ENCODE measurements at regions not wholly inside any gene's neighbourhood (a gene's known extent, or its start where the extent isn't known, plus 50 kb on each side); places are given as distances from the start of the nearest gene placed in this dataset.
"Not testable (repeated sequence)": the region's sequence is repeated elsewhere in the genome, so short reads cannot be mapped to it uniquely, and the experiment has no call there.

DNA sequence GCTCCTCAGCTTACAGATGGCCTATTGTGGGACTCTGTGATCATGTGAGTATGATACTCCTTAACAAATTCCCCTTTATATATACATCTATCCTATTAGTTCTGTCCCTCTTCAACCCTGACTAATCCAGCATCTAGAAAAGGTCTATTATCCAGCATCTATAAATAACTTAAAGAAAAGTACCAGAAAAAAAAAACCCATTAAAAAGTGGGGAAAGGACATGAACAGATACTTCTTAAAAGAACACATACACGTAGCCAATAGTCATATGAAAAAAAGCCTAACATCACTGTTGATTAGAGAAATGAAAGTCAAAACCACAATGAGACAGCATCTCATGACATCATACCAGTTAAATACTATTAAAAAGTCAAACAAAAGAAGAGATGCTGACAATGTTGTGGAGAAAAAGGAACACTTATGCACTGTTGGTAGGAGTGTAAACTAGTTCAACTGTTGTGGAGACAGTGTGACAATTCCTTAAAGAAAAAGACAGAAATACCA lies 549.5 kb upstream of the GRM3 start:
- H3K9ac ChIP-seq (ENCODE audit: low read length): no peak overlapping the region

DNA sequence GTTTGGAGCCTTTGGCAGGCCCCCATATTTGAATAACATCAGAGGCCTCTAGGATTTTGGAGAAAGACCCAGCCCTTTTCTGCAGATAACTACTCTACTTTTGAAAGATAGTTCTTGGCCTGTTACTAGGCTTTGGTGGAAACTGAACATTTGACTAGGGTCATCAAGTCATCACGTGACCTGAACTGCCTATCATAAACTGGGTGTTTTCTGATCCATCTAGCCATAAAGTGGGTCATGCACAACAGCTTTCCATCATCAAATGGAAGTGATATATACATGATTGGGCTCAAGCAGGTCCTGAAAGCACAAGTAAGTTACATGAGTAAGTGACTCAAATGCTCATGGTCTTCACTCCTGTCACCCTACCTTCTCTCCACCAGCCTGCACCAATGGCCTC lies 552.3 kb upstream of the GRM3 start:
- Histone ChIP-seq H3K9me2 (ENCODE audit: low read depth, low read length) (0 out of 2 replicates have a peak, but pooled peaks cover 4% of the 10 kb centered on the region), H3K4me2 (ENCODE audit: low read length) (no peak overlapping the region), H3K9me3 (ENCODE audit: low read length) (no peaks in the 10 kb centered on the region), H3F3A (ENCODE audit: insufficient read depth, low read length) (no peaks in the 10 kb centered on the region), H3K27me3 (ENCODE audit: insufficient read depth, low read length) (no peaks in the 10 kb centered on the region), H3K27ac (ENCODE audit: low read depth, low read length, poor library complexity, severe bottlenecking) (no peak overlapping the region), H3K79me2 (ENCODE audit: insufficient read depth, low read length) (no peaks in the 10 kb centered on the region), H3K9ac (ENCODE audit: low read length) (no peak overlapping the region), H3K36me3 (ENCODE audit: insufficient read depth, low read length) (no peaks in the 10 kb centered on the region), H2AFZ (ENCODE audit: low read length) (no peak overlapping the region), H4K20me1 (ENCODE audit: insufficient read depth, low read length) (no peaks in the 10 kb centered on the region), H3K4me3 (ENCODE audit: low read depth, low read length, poor library complexity, severe bottlenecking) (no peak overlapping the region), H3K4me1 (ENCODE audit: insufficient read depth, low read length, severe bottlenecking) (no peaks in the 10 kb centered on the region)
- TF ChIP-seq, protein P1, sequence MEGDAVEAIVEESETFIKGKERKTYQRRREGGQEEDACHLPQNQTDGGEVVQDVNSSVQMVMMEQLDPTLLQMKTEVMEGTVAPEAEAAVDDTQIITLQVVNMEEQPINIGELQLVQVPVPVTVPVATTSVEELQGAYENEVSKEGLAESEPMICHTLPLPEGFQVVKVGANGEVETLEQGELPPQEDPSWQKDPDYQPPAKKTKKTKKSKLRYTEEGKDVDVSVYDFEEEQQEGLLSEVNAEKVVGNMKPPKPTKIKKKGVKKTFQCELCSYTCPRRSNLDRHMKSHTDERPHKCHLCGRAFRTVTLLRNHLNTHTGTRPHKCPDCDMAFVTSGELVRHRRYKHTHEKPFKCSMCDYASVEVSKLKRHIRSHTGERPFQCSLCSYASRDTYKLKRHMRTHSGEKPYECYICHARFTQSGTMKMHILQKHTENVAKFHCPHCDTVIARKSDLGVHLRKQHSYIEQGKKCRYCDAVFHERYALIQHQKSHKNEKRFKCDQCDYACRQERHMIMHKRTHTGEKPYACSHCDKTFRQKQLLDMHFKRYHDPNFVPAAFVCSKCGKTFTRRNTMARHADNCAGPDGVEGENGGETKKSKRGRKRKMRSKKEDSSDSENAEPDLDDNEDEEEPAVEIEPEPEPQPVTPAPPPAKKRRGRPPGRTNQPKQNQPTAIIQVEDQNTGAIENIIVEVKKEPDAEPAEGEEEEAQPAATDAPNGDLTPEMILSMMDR (IDR thresholded peaks at IDR 0.05; ENCODE audit: low read length): no peak
- no peak for TF ChIP-seq EZH2 (IDR thresholded peaks at IDR 0.05; ENCODE audit: borderline replicate concordance, low read length)

More for the DNA sequence above, 549.5 kb upstream of the GRM3 start:
- no peaks in the 10 kb centered on the region for H3K9me3 ChIP-seq (ENCODE audit: low read length)
- no peak overlapping the region for H3K4me3 ChIP-seq (ENCODE audit: low read depth, low read length, poor library complexity, severe bottlenecking)
- no peak overlapping the region for H2AFZ ChIP-seq (ENCODE audit: low read length)
- no peaks in the 10 kb centered on the region for H3K4me1 ChIP-seq (ENCODE audit: insufficient read depth, low read length, severe bottlenecking)
- H3K79me2 ChIP-seq (ENCODE audit: insufficient read depth, low read length): no peaks in the 10 kb centered on the region
- no peaks in the 10 kb centered on the region for H3K27me3 ChIP-seq (ENCODE audit: insufficient read depth, low read length)
- TF ChIP-seq, protein P1 (IDR thresholded peaks at IDR 0.05; ENCODE audit: low read length): no peak
- no peak for TF ChIP-seq EZH2 (IDR thresholded peaks at IDR 0.05; ENCODE audit: borderline replicate concordance, low read length)
- H3K9me2 ChIP-seq (ENCODE audit: low read depth, low read length): 0 out of 2 replicates have a peak, but pooled peaks cover 4% of the 10 kb centered on the region
- H3K27ac ChIP-seq (ENCODE audit: low read depth, low read length, poor library complexity, severe bottlenecking): no peak overlapping the region
- no peaks in the 10 kb centered on the region for H3K36me3 ChIP-seq (ENCODE audit: insufficient read depth, low read length)
- no peaks in the 10 kb centered on the region for H4K20me1 ChIP-seq (ENCODE audit: insufficient read depth, low read length)
- H3F3A ChIP-seq (ENCODE audit: insufficient read depth, low read length): no peaks in the 10 kb centered on the region
- no peak overlapping the region for H3K4me2 ChIP-seq (ENCODE audit: low read length)

DNA sequence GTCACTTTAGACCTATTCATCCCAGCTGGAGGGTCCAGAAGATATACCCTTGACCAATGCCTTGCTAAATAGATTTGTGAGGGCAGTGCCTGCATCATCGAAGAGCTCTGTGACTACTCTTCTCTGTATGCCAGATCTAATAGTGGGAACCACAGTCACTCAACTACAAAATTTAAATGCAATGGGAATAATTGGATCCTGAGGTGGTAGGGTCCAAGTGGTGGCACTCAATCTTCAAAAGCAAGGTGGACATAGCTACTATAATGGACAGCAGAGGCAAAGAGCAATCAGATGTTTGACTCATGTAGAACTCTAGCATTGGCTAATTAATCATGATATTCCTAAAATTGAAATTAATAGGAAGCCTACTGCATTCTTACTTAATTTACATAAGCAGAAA lies 554.3 kb upstream of the GRM3 start:
- TF ChIP-seq, protein P1 (IDR thresholded peaks at IDR 0.05; ENCODE audit: low read length): no peak
- no peak for TF ChIP-seq EZH2 (IDR thresholded peaks at IDR 0.05; ENCODE audit: borderline replicate concordance, low read length)
- no peaks in the 10 kb centered on the region for H4K20me1 ChIP-seq (ENCODE audit: insufficient read depth, low read length)
- H3K9ac ChIP-seq (ENCODE audit: low read length): no peak overlapping the region
- H3K4me2 ChIP-seq (ENCODE audit: low read length): no peak overlapping the region
- H3K27me3 ChIP-seq (ENCODE audit: insufficient read depth, low read length): no peaks in the 10 kb centered on the region
- H3F3A ChIP-seq (ENCODE audit: insufficient read depth, low read length): no peaks in the 10 kb centered on the region
- H3K9me2 ChIP-seq (ENCODE audit: low read depth, low read length): no peaks in the 10 kb centered on the region
- no peaks in the 10 kb centered on the region for H3K4me1 ChIP-seq (ENCODE audit: insufficient read depth, low read length, severe bottlenecking)
- no peaks in the 10 kb centered on the region for H3K9me3 ChIP-seq (ENCODE audit: low read length)
- no peak overlapping the region for H3K4me3 ChIP-seq (ENCODE audit: low read depth, low read length, poor library complexity, severe bottlenecking)
- H3K79me2 ChIP-seq (ENCODE audit: insufficient read depth, low read length): no peaks in the 10 kb centered on the region
- no peaks in the 10 kb centered on the region for H3K36me3 ChIP-seq (ENCODE audit: insufficient read depth, low read length)
- H3K27ac ChIP-seq (ENCODE audit: low read depth, low read length, poor library complexity, severe bottlenecking): no peak overlapping the region
- H2AFZ ChIP-seq (ENCODE audit: low read length): no peak overlapping the region

DNA sequence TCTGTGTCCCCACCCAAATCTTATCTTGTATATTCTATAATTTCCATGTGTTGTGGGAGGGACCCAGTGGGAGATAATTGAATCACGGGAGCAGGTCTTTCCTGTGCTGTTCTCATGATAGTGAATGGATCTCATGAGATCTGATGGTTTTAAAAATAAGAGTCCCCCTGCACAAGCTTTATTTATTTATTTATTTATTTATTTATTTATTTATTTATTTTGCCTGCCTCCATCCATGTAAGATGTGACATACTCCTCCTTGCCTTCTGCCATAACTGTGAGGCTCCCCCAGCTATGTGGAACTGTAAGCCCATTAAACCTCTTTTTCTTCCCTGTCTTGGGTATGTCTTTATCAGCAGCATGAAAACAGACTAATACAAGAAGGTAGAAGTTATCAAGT lies 579.1 kb upstream of the GRM3 start:
- not testable (repeated sequence) for H3K9me3 ChIP-seq (ENCODE audit: low read length); H3K9ac ChIP-seq (ENCODE audit: low read length); H3F3A ChIP-seq (ENCODE audit: insufficient read depth, low read length); H3K4me3 ChIP-seq (ENCODE audit: low read depth, low read length, poor library complexity, severe bottlenecking); H3K27ac ChIP-seq (ENCODE audit: low read depth, low read length, poor library complexity, severe bottlenecking); H3K27me3 ChIP-seq (ENCODE audit: insufficient read depth, low read length); H3K79me2 ChIP-seq (ENCODE audit: insufficient read depth, low read length); H3K36me3 ChIP-seq (ENCODE audit: insufficient read depth, low read length); H3K4me2 ChIP-seq (ENCODE audit: low read length); H2AFZ ChIP-seq (ENCODE audit: low read length); H3K9me2 ChIP-seq (ENCODE audit: low read depth, low read length); H3K4me1 ChIP-seq (ENCODE audit: insufficient read depth, low read length, severe bottlenecking); H4K20me1 ChIP-seq (ENCODE audit: insufficient read depth, low read length)

Measured in OCI-LY1 (cell line).